GM21619 (cell line): ENCODE measurements at regions not wholly inside any gene's neighbourhood (a gene's known extent, or its start where the extent isn't known, plus 50 kb on each side); places are given as distances from the start of the nearest gene placed in this dataset.

Experiments
- ATAC-seq: cut with Tn5 transposase; IDR thresholded peaks from one replicate; pipeline ENCODE4 v1.9.1; 2021; ENCODE audit not compliant: unreplicated experiment

- ATAC-seq = no peak
Measured at GRCh38 chr5:173718469-173718868, 102.0 kb upstream of the BOD1 start.

- no peak for ATAC-seq
Measured at GRCh38 chr5:173719731-173720082, 103.3 kb upstream of the BOD1 start.

GRCh38 chr5:173720286-173720952 lies 104.0 kb upstream of the BOD1 start:
- no peak for ATAC-seq

GRCh38 chr5:173720953-173721600 lies 104.6 kb upstream of the BOD1 start:
- no peak for ATAC-seq

GRCh38 chr5:173721601-173722232 lies 105.3 kb upstream of the BOD1 start:
- ATAC-seq = no peak

GRCh38 chr5:173726846-173727557 lies 110.6 kb upstream of the BOD1 start:
- ATAC-seq = no peak

- ATAC-seq = no peak
Measured at GRCh38 chr5:173727839-173728778, 111.7 kb upstream of the BOD1 start.

GRCh38 chr5:173729079-173729765 lies 112.8 kb upstream of the BOD1 start:
- ATAC-seq = no peak

- no peak for ATAC-seq
Measured at GRCh38 chr5:173730632-173731298, 114.3 kb upstream of the BOD1 start.

GRCh38 chr5:173733021-173733420 lies 116.6 kb upstream of the BOD1 start:
- ATAC-seq = no peak

- no peak for ATAC-seq
Measured at GRCh38 chr5:173733425-173733824, 117.0 kb upstream of the BOD1 start.

GRCh38 chr5:173733831-173734501 lies 117.5 kb upstream of the BOD1 start:
- ATAC-seq = peak; percentile 63

GRCh38 chr5:173734716-173735115 lies 118.3 kb upstream of the BOD1 start:
- ATAC-seq = no peak

GRCh38 chr5:173735184-173735583 lies 118.7 kb upstream of the BOD1 start:
- no peak for ATAC-seq

GRCh38 chr5:173735691-173736090 lies 119.2 kb upstream of the BOD1 start:
- no peak for ATAC-seq

- no peak for ATAC-seq
Measured at GRCh38 chr5:173736374-173736773, 119.9 kb upstream of the BOD1 start.

GRCh38 chr5:173736923-173737412 lies 120.5 kb upstream of the BOD1 start:
- peak; percentile 70 for ATAC-seq

GRCh38 chr5:173739741-173740140 lies 123.3 kb upstream of the BOD1 start:
- no peak for ATAC-seq

GRCh38 chr5:173740400-173740799 lies 124.0 kb upstream of the BOD1 start:
- no peak for ATAC-seq
